ENCODE measurements at regions not wholly inside any gene's neighbourhood (a gene's known extent, or its start where the extent isn't known, plus 50 kb on each side); places are given as distances from the start of the nearest gene placed in this dataset.

- TF ChIP-seq CTCF (conservative IDR thresholded peaks at IDR 0.05 in 1 of 2, IDR thresholded peaks at IDR 0.05 in 1 of 2; ENCODE audit: extremely low read depth in 1 of 2, insufficient read depth in 1 of 2, low read depth in 1 of 2, low read length in 2 of 2): no peak
- no peak for TF ChIP-seq EZH2 (IDR thresholded peaks at IDR 0.05; ENCODE audit: borderline replicate concordance, low read length)
These were observed 85.7 kb downstream of the ATP1A1 start for GRCh38 chr1:116458695-116459094.

All from mammary epithelial cell (primary cell).